Right lobe of liver (tissue), 4 donors: ENCODE measurements at regions not wholly inside any gene's neighbourhood (a gene's known extent, or its start where the extent isn't known, plus 50 kb on each side); places are given as distances from the start of the nearest gene placed in this dataset.

Experiments
- CTCF ChIP-seq, 4 donors: fragments of 200-600 bp in 3 of 4; fragments of 450-650 bp in 1 of 4; IDR thresholded peaks; one replicate each; pipeline versions ENCODE4 v1.5.1 to v1.8.0; 2016 to 2022; ENCODE audit warnings: antibody characterized with exemption in 4 of 4, mild to moderate bottlenecking in 2 of 4
- POLR2A ChIP-seq: fragments of 450-650 bp; IDR thresholded peaks from one replicate; pipeline ENCODE4 v1.6.1; 2017; ENCODE audit warnings: antibody characterized with exemption, mild to moderate bottlenecking
- donor health status: DM: no; HTN: no; CAD: no.
- donor health status: DM: no; HTN: no; CAD: no.
- donor health status: DM: no; HTN: yes; CAD: no.

GRCh38 chr20:60677819-60678218, 574.2 kb upstream of the CDH4 start:
- TF ChIP-seq CTCF (IDR thresholded peaks at IDR 0.05), result no peak
- no peak for TF ChIP-seq POLR2A
